ENCODE measurements at regions not wholly inside any gene's neighbourhood (a gene's known extent, or its start where the extent isn't known, plus 50 kb on each side); places are given as distances from the start of the nearest gene placed in this dataset.

DNA sequence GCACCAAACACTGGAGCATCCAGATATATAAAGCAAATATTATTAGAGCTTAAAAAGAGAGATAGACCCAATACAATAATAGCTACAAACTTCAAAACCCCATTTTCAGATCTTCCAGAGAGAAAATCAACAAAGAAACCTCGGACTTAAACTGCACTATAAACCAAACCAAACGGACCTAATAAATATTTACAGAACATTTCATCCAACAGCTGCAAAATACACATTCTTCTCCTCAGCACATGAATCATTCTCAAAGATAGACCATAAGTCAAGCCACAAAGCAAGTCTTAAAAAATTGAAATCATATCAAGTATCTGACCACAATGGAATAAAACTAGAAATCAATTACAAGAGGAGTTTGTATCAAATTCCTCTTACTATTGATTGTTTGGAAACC lies 140.2 kb upstream of the OTOS start:
- no peak for TF ChIP-seq POLR2A (IDR thresholded peaks at IDR 0.05)
- TF ChIP-seq POLR2AphosphoS5 (IDR thresholded peaks at IDR 0.05) = no peak
- TF ChIP-seq, protein P1, sequence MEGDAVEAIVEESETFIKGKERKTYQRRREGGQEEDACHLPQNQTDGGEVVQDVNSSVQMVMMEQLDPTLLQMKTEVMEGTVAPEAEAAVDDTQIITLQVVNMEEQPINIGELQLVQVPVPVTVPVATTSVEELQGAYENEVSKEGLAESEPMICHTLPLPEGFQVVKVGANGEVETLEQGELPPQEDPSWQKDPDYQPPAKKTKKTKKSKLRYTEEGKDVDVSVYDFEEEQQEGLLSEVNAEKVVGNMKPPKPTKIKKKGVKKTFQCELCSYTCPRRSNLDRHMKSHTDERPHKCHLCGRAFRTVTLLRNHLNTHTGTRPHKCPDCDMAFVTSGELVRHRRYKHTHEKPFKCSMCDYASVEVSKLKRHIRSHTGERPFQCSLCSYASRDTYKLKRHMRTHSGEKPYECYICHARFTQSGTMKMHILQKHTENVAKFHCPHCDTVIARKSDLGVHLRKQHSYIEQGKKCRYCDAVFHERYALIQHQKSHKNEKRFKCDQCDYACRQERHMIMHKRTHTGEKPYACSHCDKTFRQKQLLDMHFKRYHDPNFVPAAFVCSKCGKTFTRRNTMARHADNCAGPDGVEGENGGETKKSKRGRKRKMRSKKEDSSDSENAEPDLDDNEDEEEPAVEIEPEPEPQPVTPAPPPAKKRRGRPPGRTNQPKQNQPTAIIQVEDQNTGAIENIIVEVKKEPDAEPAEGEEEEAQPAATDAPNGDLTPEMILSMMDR (IDR thresholded peaks at IDR 0.05) = no peak
